Activated naive CD8-positive, alpha-beta T cell treated with anti-CD3 and anti-CD28 coated beads, Interleukin-2, amount 10 ng/mL, durations not matched to agents 7 days and 5 days (primary cell): ENCODE measurements at regions not wholly inside any gene's neighbourhood (a gene's known extent, or its start where the extent isn't known, plus 50 kb on each side); places are given as distances from the start of the nearest gene placed in this dataset. TPM values are rescaled to one million over a fixed set of nuclear protein-coding genes. Genes with fewer than 3 reads are reported as not detected.

Source experiments
- ATAC-seq: fragments of 150-1000 bp; cut with Tn5 transposase; one replicate; pipeline ENCODE4 v1.10.0; 2021; ENCODE audit warnings: low read depth, moderate library complexity
- POLR2A ChIA-PET: fragments of 350-600 bp; sonication (Branson Sonifier 250); formaldehyde crosslinking; loops from one replicate; lab custom pipeline; 2021; ENCODE audit warnings: antibody characterized with exemption; lab: Charles Lee
- DNase-seq: peaks from one replicate; pipeline ENCODE4 v3.0.0; 2021
- H3K27ac Mint-ChIP-seq: one replicate; pipeline ENCODE4 v1.8.0; 2022; ENCODE audit warnings: mild to moderate bottlenecking, mixed read lengths
- H3K27me3 Mint-ChIP-seq: one replicate; pipeline ENCODE4 v1.8.0; 2022; ENCODE audit warnings: mild to moderate bottlenecking, moderate library complexity, mixed read lengths
- H3K36me3 Mint-ChIP-seq: one replicate; pipeline ENCODE4 v1.8.0; 2021; ENCODE audit warnings: mild to moderate bottlenecking, mixed read lengths
- H3K4me1 Mint-ChIP-seq: one replicate; pipeline ENCODE4 v1.8.0; 2021; ENCODE audit warnings: mixed read lengths
- H3K4me3 Mint-ChIP-seq: one replicate; pipeline ENCODE4 v1.8.0; 2022; ENCODE audit warnings: mild to moderate bottlenecking, moderate library complexity, mixed read lengths
- H3K9me3 Mint-ChIP-seq: one replicate; pipeline ENCODE4 v1.8.0; 2021; ENCODE audit warnings: mixed read lengths
- microRNA-seq: library from miRNA; unstranded; fragments of <30 nt; microRNA quantifications from one replicate; pipeline ENCODE4 v1.2.0, GENCODE V29; 2022

DNA sequence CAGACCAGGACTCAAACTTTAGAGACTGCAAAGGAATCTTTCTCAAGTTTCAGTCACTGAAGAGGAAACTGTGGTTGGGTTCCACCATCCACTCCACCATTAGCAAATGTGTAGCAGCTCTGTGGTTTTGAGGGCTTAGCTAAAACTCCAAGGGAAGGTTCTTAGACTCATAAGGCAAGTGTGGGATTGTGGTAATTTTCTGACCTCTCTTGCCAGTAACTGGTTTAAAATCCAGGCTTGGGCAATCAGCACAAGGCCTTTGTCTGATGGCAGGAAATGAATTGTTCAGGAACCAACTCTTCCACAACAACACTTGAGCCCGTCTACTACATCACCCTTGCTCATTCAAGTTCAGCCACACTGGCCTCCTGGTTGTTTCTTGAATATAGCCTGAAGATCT, 68.6 kb upstream of the FBXL4 start:
- ATAC-seq (peak; percentile 36), DNase-seq (no peak)
- Mint-ChIP-seq H3K4me3 (no peak overlapping the region), H3K36me3 (no peaks in the 10 kb centered on the region), H3K27ac (no peak overlapping the region), H3K27me3 (no peaks in the 10 kb centered on the region), H3K9me3 (no peaks in the 10 kb centered on the region), H3K4me1 (peaks cover 6% of the 10 kb centered on the region)
- POLR2A ChIA-PET, result no interaction called here

DNA sequence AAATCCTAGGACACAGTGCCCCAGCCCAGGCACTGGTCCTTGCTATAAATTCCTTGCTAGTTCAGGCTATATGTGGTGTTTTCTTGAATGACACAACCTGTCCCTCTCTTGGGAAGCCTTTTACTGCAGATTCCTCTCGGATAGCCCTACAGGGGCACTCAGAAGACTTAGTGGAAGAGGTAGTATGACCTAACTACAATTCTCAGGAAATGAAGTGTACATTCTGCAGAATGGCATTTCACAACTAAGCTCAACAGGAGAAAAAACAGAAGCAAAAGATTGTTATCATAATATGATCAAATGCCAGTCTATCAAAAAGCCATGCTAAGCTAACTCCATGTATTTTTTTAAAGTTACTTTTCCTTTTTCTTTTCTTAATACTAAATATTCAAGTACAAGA, 66.3 kb upstream of the FBXL4 start:
- no peak for ATAC-seq
- no peak for DNase-seq
- peaks cover 6% of the 10 kb centered on the region for H3K4me1 Mint-ChIP-seq
- POLR2A ChIA-PET, result no interaction called here
- H3K27ac Mint-ChIP-seq, result no peak overlapping the region
- no peaks in the 10 kb centered on the region for H3K36me3 Mint-ChIP-seq
- H3K27me3 Mint-ChIP-seq, result no peaks in the 10 kb centered on the region
- H3K4me3 Mint-ChIP-seq, result no peak overlapping the region
- no peaks in the 10 kb centered on the region for H3K9me3 Mint-ChIP-seq

DNA sequence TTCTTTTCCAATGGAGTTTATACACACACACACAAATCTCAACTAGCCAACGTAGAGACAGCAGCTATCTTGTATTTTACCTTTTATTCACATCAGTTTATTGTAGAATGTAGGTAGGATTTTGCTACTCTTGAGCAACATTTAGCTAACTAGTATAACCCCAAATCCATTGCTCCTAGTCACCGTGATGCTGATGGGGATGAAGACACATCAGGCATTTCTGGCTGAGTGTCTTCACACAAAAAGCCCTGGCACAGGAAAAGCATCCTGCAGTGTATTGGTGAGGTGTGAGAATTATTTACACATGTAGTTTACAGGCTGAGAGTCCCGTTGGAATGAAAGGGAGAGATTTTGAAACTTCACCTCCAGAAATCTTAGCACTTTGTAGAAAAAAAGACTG, 65.9 kb upstream of the FBXL4 start:
- no peak for DNase-seq
- POLR2A ChIA-PET, result no interaction called here
- Mint-ChIP-seq H3K9me3 (no peaks in the 10 kb centered on the region), H3K4me3 (no peak overlapping the region), H3K36me3 (no peaks in the 10 kb centered on the region), H3K27ac (no peak overlapping the region), H3K4me1 (peaks cover 6% of the 10 kb centered on the region), H3K27me3 (peaks cover 1% of the 10 kb centered on the region)
- no peak for ATAC-seq

DNA sequence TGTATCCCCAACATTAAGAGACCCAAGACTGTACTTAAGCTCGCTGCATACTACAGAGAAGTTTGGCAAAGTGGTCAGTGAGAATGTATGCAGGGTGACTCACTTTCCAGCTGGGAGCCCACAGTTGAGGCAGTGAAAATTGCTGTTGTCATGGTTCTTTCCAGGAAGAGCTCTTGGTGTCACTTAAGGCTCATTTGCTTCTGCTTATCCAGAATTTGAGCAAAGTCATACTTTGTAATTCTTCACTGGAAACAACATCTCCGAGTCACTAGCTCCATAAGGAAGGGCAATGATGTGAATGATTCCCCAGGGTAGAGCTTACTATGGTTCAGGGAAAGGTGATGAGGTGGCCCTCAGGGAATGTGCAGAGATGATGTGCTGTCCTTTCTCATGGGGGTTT, 65.4 kb upstream of the FBXL4 start:
- no peak for ATAC-seq
- POLR2A ChIA-PET, result no interaction called here
- Mint-ChIP-seq H3K27me3 (peaks cover 5% of the 10 kb centered on the region), H3K36me3 (no peaks in the 10 kb centered on the region), H3K4me3 (no peak overlapping the region), H3K9me3 (no peaks in the 10 kb centered on the region), H3K4me1 (peaks cover 6% of the 10 kb centered on the region), H3K27ac (no peak overlapping the region)
- DNase-seq, result no peak

DNA sequence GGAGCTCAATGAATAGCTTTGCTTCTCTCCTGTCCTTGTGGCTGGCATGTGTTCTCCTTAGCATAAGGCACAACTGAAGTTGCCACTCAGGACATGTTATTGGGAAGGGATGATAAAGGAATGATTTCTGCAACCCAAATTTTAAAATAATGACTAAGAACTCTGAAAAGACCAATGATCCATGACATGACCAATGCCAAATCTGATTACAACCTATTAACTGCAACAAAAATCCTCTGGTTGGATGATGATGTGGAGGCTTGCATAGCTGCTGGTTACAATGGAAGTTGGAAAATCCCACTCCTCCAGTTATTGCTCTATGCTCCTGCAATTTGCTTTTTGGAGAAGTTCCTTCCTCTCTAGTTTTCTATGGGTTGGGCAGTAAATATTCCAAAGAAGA, 63.4 kb upstream of the FBXL4 start:
- Mint-ChIP-seq H3K27ac (no peak overlapping the region), H3K27me3 (peaks cover 6% of the 10 kb centered on the region), H3K36me3 (no peaks in the 10 kb centered on the region), H3K4me3 (no peak overlapping the region), H3K9me3 (no peaks in the 10 kb centered on the region), H3K4me1 (peaks cover 1% of the 10 kb centered on the region)
- POLR2A ChIA-PET, result no interaction called here
- ATAC-seq, result no peak
- DNase-seq, result no peak

DNA sequence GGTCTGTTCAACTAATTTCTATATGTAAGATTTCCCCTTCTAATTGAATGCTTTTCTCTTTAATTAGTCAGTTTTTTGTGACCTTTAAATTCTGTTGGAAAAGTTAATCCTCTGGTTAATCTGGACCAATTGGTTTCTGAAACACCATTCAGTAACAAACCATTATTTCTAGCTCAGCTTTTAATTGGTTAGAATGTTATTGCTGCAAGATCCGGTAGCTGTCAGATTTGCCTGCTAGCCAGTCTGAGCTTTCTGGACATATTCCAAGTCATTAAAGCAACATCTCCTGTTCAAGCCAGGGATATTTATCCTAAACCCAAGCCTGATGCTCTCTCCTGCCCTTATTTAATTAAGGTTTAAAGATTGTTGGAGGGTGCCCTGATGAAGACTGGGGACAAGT, 55.1 kb upstream of the FBXL4 start:
- peaks cover 3% of the 10 kb centered on the region for H3K27me3 Mint-ChIP-seq
- H3K4me3 Mint-ChIP-seq, result no peak overlapping the region
- no peak overlapping the region for H3K27ac Mint-ChIP-seq
- no peaks in the 10 kb centered on the region for H3K4me1 Mint-ChIP-seq
- no peaks in the 10 kb centered on the region for H3K36me3 Mint-ChIP-seq
- POLR2A ChIA-PET, result no interaction called here
- DNase-seq (no peak), ATAC-seq (no peak)
- H3K9me3 Mint-ChIP-seq, result no peaks in the 10 kb centered on the region

DNA sequence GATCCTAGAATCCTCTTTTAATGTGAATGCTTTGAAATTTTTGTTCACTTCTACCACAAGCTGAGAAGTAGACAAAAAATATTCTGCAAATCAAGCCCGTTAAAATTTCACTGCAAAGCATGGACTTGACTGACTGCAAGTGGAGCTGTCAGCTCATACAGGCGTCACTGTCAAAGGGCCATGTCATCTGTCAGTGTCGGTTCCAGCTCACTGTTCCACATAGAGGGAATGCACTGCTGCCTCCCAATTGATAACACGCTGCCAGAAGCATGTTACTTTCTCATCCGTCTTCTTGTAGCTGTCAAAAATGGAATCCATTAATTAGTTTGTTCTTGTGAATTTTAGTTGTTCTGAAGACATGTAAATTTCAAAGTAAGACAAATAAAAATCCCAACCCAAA, 50.4 kb upstream of the FBXL4 start:
- ATAC-seq (no peak), DNase-seq (no peak)
- Mint-ChIP-seq H3K4me3 (no peak overlapping the region), H3K9me3 (no peaks in the 10 kb centered on the region), H3K36me3 (no peaks in the 10 kb centered on the region), H3K27me3 (peaks cover 14% of the 10 kb centered on the region), H3K4me1 (no peaks in the 10 kb centered on the region), H3K27ac (no peak overlapping the region)
- POLR2A ChIA-PET, result no interaction called here

Small RNAs in the stretch of these regions (microRNA-seq; reads per million reads assigned to microRNA genes)
- gene MIR548AI, result not detected
